GM18951 (cell line): ENCODE measurements at regions not wholly inside any gene's neighbourhood (a gene's known extent, or its start where the extent isn't known, plus 50 kb on each side); places are given as distances from the start of the nearest gene placed in this dataset.
"Not testable (repeated sequence)": the region's sequence is repeated elsewhere in the genome, so short reads cannot be mapped to it uniquely, and the experiment has no call there.

Experiments
- POLR2A ChIP-seq: IDR thresholded peaks from 4 replicates; pipeline ENCODE4 v1.6.1; 2011; ENCODE audit warnings: mild to moderate bottlenecking; ENCODE audit not compliant: insufficient read length, insufficient read depth; ENCODE audit errors: extremely low read depth
- in situ Hi-C: fragments of 300-500 bp; cut with MboI; formaldehyde crosslinking; loops from one replicate; pipeline ENCODE4 v1.12.0; 2022; ENCODE audit warnings: low sequenced_read_pairs, mixed read lengths, inconsistent platforms; ENCODE audit not compliant: unreplicated experiment

DNA sequence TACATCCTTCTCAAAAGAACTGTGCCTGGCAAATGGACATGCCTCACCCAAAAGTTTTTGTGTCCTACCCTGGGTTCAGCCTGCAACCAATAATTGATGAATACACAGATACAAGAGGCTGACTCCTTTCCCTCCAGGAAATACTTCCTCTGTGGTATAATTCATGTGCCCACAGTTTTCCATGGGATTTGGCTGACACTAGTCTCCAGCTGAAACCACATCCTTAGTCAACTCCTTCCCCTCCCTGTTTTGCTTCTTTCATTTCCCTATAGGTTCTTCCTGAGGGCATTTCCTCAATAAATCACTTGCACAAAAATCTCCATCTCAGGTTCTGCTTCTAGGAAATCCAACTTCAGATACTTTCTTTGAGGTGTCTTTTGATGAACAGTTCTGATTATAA, 436.6 kb upstream of the C1orf87 start:
- in situ Hi-C loops, result no loop called here
- no peak for TF ChIP-seq POLR2A

DNA sequence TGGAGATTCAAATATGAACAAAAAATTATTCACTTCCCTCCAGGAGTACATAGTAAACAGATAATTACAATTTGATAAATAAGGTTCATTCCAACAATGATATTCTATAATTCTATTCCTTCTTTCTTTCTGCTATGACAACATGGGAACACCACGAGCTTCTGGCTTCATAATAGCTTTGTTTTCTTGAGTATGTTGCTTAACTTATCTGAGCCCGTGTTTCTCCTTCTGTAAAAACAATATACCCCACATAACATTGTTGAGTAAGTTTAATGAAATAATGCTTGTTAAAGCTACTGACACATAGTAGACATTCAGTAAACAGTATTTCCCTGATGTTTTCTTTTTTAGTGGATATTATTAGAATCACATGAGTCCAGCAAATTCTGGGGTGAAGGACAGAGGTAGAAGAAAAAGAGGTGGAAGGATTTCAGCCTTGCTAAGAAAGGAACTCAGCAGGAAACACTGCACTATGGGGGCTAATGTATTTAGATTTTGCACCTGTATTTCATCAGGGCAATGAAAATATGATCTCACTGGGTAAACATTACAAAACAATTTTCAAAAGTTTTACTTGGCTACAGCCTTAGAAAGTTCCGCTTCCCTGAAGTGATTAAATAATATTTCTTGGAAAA, 430.8 kb upstream of the C1orf87 start:
- TF ChIP-seq POLR2A, result no peak
- in situ Hi-C loops, result no loop called here

DNA sequence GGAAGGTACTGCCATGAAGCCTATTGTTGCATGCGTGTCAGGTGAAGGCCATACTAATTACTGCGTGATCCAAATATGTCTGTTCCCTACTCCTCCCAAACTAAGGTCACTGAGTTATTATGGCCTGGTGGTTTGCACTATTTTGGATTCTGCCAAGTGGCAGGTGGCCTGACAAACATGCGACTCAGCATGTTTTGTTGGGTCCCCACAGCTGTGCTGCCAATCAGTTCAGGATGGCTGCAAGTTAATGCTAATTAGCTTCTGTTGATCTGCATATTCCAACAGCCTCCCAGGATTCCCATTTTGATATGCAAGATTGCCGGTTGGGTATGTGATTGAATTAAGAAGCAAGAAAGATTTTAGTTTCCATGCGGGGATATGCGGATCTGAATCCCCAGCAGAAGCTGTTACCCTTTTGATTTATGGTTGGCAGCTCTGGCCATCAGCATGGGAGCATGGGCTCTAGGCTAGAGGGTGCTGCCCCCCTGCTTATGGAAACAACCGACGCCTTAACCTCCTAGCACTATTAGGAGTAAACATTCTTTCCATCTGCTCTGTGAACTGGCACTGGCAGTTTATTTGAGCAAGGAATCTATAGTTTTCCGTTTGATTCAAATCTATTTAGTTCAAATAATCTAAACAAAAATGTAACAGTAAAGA, 429.8 kb upstream of the C1orf87 start:
- TF ChIP-seq POLR2A, result no peak
- in situ Hi-C loops, result no loop called here

DNA sequence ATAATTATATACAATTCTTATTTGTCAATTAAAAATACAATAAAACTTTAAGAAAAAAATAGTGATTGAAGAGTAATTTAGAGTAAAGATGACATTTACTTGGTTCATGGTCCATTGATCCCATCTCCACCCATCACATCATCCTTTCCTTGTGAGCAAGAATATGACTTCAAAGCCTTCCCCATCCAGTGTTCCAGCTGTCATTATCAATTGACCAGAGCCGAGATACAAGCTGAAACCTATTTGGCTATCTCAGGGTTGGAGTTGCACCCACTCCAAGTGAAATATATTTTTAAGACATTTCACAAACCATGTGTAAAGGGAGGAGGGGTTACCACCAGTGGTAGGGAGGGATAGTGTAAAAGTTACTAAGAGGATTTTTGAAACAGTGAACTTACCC, 428.9 kb upstream of the C1orf87 start:
- TF ChIP-seq POLR2A, result no peak
- in situ Hi-C loops, result no loop called here

DNA sequence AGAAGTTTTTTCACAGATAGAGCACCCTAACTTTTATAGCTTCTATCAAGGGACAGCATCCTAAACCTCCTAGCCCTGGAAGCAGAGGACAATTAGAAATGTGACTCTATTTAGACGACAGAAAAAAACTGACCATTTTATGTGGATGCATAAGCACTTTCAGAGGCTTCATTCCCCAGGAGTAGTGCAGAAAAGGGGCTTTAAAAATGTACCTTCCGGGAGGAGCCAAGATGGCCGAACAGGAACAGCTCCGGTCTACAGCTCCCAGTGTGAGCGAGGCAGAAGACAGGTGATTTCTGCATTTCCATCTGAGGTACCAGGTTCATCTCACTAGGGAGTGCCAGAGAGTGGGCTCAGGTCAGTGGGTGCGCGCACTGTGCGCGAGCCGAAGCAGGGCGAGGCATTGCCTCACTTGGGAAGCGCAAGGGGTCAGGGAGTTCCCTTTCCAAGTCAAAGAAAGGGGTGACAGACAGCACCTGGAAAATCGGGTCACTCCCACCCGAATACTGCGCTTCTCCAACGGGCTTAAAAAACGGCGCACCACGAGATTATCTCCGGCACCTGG, 416.4 kb upstream of the C1orf87 start:
- in situ Hi-C loops, result not testable (repeated sequence)

DNA sequence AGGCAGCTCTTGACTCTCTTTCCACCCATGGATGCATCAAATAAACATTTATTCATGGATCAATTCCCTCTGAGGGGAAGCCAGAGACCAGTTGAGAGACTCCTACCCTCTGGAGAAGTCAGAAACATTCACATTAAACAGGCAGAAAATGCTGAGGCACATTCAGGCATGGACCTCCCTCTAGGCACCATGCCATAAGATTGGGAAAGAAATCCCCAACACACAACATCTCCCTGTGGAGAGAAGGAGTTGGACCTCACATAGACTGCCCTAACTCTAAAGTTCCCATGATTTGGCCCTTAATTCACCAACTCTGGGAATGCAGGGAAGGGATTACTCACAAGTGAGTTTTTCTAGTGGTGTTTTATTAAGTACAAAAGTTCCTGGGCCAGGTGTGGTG, 415.3 kb upstream of the C1orf87 start:
- TF ChIP-seq POLR2A, result no peak
- in situ Hi-C loops, result no loop called here

DNA sequence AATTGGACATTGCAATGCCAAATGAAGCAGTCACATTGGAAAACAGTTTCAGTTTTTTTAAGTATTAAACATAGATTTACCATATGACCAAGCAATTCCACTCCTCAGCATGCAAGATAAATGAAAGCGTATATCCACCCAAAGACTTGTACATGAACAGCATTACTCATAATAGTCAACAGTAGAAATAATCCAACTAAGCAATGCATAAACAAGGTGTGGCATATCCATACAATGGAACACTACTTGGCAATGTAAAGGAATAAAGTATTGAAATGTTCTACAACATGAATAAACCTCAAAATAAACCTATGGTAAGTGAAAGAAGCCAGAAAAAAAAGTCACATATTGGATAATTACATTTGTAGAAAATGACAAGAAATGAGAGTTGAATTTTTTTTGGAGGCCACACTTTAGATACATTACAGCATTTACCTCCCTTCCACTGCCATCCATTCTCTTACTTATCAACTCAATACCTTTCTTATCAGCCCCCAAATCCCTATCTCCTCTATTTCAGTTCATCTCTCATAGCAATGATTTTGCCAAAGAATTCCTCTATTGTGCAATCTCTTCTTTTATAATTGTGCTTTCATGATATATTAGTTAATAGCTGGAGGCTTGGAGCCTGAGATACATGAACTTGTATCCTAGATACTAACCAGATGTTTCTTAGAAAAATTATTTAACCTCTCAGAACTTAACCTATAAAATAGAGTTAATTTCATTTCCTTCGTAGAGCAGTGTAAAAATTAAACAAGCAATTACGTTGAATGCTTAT, 414.2 kb upstream of the C1orf87 start:
- TF ChIP-seq POLR2A, result no peak
- in situ Hi-C loops, result no loop called here

DNA sequence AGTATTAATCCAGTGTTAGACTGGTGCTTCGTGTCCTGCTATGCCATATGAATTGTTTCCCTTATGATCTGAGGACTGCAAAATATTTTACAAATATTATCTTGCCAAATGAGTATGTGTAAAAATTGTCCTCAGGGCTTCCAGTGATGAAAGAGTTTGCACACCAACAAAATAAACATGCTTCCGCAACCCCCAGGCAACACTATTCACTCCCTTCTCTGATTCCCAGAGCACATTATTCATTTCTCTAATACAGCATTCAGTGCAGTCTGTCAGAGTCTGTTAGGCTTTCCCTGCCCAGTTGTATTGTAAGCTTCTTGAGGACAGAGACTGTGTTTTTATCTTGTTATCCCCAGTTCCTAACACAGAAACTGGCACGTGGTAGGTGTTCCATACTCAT, 409.9 kb upstream of the C1orf87 start:
- in situ Hi-C loops, result no loop called here
- no peak for TF ChIP-seq POLR2A

DNA sequence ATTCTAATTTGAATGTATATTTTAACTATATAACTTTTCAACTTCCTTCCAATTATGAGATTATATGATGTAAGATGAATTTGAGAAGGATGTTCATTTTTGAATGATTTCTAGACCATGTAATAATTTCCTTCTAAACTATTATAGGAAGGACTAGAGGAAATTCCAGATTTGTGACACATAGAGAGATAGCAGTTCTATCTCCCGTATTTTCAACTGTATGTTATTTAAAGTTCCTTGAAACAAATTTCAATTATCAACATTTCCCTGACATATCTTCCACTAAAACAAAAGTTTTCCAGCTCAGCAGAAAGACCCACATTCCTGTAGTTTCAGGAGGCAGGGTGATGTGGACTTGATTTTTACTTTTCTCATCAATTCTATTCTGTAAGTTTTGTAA, 396.7 kb upstream of the C1orf87 start:
- in situ Hi-C loops, result no loop called here
- TF ChIP-seq POLR2A, result no peak

DNA sequence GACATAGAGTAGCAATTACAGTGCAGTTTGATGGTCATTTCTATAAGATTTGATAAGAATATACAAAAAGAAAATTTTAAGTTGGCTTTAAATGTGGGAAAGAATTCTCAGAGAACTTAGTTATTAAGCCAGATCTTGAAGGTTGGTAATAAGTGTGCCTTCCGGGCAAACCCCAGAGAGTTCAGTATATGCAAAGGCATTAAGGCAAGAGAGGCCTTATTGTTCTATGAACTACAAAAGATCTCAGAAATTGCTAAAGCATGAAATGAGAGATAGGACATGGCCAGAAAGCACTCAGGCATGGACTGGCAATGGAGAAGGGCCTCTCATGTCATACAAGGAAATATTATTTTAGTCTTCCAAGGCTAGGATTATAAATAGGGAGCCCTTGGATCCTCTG, 390.2 kb upstream of the C1orf87 start:
- in situ Hi-C loops, result no loop called here
- TF ChIP-seq POLR2A, result no peak

DNA sequence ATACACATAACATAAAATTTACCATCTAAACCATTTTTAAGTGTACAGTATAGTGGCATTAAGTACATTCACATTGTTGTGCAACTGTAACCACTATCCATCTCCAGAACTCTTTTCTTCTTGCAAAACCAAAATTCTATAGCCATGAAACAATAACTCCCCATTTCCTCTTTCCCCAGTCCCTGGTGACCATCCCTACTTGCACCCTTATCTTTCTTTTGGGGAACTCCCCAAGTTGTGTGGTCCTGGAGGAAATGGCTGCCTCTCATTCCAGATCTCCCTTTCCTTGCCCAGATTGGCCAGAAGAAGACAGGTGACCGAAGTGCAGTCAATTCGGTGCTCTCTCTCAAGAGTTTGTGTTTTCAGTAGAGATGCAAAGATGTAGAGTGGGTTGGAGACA, 389.6 kb upstream of the C1orf87 start:
- TF ChIP-seq POLR2A, result no peak
- in situ Hi-C loops, result no loop called here

DNA sequence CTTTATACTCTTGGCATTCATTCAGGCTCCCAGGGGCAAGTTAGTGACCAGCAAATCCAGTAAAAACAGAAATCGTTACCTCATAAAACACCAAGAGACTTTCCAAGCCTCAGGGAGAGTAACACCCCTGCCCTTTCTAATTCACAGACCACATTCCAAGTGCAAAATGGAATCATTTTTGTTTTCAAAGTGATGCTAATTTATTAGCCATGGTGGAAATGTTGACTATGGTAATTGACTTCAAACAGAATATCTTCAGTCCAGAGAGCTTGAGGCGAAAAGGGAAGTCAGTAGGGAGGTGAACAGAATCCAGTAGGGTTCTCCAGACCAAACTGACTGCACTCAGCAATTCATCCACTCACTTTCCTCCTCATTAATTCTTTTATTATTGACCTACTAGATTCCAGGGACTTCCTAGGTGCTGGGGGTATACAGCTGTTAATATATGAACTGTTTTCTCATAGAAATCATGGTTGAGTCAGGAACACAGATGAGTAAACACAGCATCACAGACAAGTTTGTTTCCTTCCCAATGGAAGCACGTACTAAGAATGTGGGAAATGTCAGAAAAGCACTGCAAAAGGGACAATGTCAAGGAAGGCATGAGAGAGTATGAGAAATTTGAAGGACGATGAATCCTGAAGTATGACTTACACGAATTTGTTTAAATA, 388.5 kb upstream of the C1orf87 start:
- TF ChIP-seq POLR2A, result no peak
- in situ Hi-C loops, result no loop called here

DNA sequence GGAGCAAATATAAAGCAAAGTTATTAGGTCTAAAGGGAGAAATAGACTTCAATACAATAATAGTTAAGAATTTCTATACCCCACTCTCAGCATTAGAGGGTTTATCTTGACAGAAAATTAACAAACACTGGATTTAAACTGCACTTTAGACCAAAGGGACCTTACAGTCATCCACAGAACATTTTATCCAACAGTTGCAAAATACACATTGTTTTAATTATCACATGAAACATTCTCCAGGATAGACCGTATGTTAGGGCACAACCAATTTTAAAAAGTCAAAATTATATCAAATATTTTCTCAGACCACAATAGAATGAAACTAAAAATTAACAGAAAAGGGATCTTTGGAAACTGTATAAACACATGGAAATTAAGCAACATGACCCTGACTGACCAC, 384.5 kb upstream of the C1orf87 start:
- in situ Hi-C loops, result no loop called here
- TF ChIP-seq POLR2A, result no peak
